DOHH2 (cell line): ENCODE measurements at regions not wholly inside any gene's neighbourhood (a gene's known extent, or its start where the extent isn't known, plus 50 kb on each side); places are given as distances from the start of the nearest gene placed in this dataset.

Experiments
- CTCF ChIP-seq: fragments of 200-600 bp; sonication (generic); IDR thresholded peaks from one replicate; pipeline ENCODE4 v1.5.1; 2014; ENCODE audit warnings: antibody characterized with exemption, mild to moderate bottlenecking, low read depth, low read length; ENCODE audit not compliant: poor library complexity, severe bottlenecking
- EZH2phosphoT487 ChIP-seq: fragments of 200-600 bp; sonication (generic); IDR thresholded peaks from 2 replicates; pipeline ENCODE4 v1.6.1; 2017; ENCODE audit warnings: borderline replicate concordance, mild to moderate bottlenecking, antibody characterized with exemption, low read length, moderate library complexity, mixed read lengths

DNA sequence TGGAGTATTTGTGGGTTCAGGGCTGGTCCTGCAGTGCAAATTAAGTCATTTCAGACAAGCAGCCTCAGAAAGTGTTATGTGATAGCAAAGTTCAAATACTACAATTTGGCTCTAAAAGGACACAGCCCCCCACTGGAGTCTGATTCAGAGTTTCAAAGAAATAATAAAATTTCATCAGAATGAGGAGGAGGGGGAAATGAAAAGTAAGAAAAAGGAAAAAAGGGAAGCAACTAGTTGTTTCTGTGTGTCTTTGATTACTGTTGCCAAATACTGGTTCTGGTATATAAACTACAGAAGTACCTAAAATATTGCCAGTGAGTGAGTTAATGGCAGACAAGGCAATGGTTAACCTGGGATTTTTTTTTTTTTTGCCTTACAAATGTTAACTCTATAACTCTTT is 773.9 kb downstream of the BCL11A start:
- no peak for TF ChIP-seq CTCF
- no peak for TF ChIP-seq EZH2phosphoT487
